MCF 10A (cell line): ENCODE measurements at regions not wholly inside any gene's neighbourhood (a gene's known extent, or its start where the extent isn't known, plus 50 kb on each side); places are given as distances from the start of the nearest gene placed in this dataset.

ENCODE experiments used
- BruUV-seq: library from RNA; stranded (reverse); fragments of 400-500 nt; replicated peaks from 2 replicates; lab custom pipeline; 2021; lab: Mats Ljungman, UMichigan
- CTCF ChIA-PET: fragments of 300-600 bp; sonication (Branson Sonifier 250); formaldehyde crosslinking; extraction: SDS; loops from one replicate; lab custom pipeline; 2021; ENCODE audit warnings: antibody characterized with exemption, inconsistent platforms; lab: Yijun Ruan, JAX
- POLR2A ChIA-PET: fragments of 300-600, 350-650 bp; sonication (Branson Sonifier 250); formaldehyde crosslinking; extraction: SDS; loops from one replicate; lab custom pipeline; 2020; ENCODE audit warnings: antibody characterized with exemption, inconsistent platforms; lab: Yijun Ruan, JAX
- DNase-seq: peaks from one replicate; pipeline ENCODE4 v3.0.0-alpha.2; 2018; ENCODE audit not compliant: unreplicated experiment
- H3K27ac Mint-ChIP-seq: one replicate; pipeline ENCODE4 v1.8.0; 2022; ENCODE audit warnings: mild to moderate bottlenecking, low read depth, mixed read lengths; ENCODE audit not compliant: unreplicated experiment
- H3K27me3 Mint-ChIP-seq: one replicate; pipeline ENCODE4 v1.8.0; 2022; ENCODE audit warnings: mixed read lengths; ENCODE audit not compliant: insufficient read depth, unreplicated experiment
- H3K36me3 Mint-ChIP-seq: one replicate; pipeline ENCODE4 v1.8.0; 2022; ENCODE audit warnings: mild to moderate bottlenecking, moderate library complexity, mixed read lengths; ENCODE audit not compliant: insufficient read depth, unreplicated experiment
- H3K4me1 Mint-ChIP-seq: one replicate; pipeline ENCODE4 v1.8.0; 2022; ENCODE audit warnings: mixed read lengths; ENCODE audit not compliant: insufficient read depth, unreplicated experiment
- H3K4me3 Mint-ChIP-seq: one replicate; pipeline ENCODE4 v1.8.0; 2022; ENCODE audit warnings: mild to moderate bottlenecking, moderate library complexity, mixed read lengths; ENCODE audit not compliant: unreplicated experiment
- H3K9me3 Mint-ChIP-seq: one replicate; pipeline ENCODE4 v1.8.0; 2022; ENCODE audit warnings: mixed read lengths; ENCODE audit not compliant: unreplicated experiment
- intact Hi-C: fragments of 100-400 bp; cut with micrococcal nuclease; formaldehyde crosslinking; loops from 2 replicates; pipeline ENCODE4 v1.14.1; 2022
- TF ChIP-seq, protein P1 (sequence below): fragments of 200-600 bp; IDR thresholded peaks from one replicate; pipeline ENCODE4 v1.8.0; 2022; ENCODE audit warnings: antibody characterized with exemption, mild to moderate bottlenecking; ENCODE audit not compliant: unreplicated experiment

DNA sequence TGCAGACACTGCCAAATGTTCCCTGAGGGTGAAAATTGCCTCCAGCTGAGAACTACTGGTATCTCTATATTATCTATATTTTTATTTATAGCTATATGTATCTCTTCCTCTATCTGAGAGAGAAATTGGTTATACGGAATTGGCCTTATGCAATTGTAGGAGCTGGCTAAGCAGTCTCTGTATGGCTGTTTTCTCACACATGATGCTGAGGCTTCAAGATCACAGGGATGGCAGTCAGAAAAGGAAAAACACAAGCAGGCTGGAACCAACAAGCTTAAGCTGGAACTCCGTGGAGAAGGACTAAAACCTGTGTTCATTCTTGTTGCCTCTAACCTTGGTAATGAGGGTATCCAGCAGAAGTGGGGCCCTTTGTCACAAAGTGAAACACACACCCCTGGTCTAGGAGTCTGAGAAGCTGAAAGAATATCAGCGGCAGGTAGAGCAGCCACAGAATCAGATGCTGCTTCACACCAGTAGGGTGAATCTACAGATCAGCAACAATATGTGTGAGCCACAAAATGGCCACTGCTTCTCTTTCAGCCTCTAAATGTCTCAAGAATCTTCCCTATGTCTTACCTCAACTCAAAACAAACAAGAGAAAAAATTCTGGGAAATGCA is 166.5 kb upstream of the PPP1R2C start:
- no peak for DNase-seq
- H3K27me3 Mint-ChIP-seq: peaks cover 49% of the 10 kb centered on the region
- H3K36me3 Mint-ChIP-seq: peaks cover 7% of the 10 kb centered on the region
- no peak overlapping the region for H3K27ac Mint-ChIP-seq
- H3K4me1 Mint-ChIP-seq: peaks cover 9% of the 10 kb centered on the region
- H3K4me3 Mint-ChIP-seq: no peak overlapping the region
- CTCF ChIA-PET: interaction anchor here (0.5 to 0.6 kb wide), 3 partner anchors 209 to 1097 kb away, joined by 3 to 5 read pairs (median 3); no protein-coding TSS in a partner anchor
- TF ChIP-seq, protein P1, sequence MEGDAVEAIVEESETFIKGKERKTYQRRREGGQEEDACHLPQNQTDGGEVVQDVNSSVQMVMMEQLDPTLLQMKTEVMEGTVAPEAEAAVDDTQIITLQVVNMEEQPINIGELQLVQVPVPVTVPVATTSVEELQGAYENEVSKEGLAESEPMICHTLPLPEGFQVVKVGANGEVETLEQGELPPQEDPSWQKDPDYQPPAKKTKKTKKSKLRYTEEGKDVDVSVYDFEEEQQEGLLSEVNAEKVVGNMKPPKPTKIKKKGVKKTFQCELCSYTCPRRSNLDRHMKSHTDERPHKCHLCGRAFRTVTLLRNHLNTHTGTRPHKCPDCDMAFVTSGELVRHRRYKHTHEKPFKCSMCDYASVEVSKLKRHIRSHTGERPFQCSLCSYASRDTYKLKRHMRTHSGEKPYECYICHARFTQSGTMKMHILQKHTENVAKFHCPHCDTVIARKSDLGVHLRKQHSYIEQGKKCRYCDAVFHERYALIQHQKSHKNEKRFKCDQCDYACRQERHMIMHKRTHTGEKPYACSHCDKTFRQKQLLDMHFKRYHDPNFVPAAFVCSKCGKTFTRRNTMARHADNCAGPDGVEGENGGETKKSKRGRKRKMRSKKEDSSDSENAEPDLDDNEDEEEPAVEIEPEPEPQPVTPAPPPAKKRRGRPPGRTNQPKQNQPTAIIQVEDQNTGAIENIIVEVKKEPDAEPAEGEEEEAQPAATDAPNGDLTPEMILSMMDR: no peak
- H3K9me3 Mint-ChIP-seq: no peaks in the 10 kb centered on the region
- POLR2A ChIA-PET: no interaction called here
- intact Hi-C loops: no loop called here
- BruUV-seq: no TSS peak

- POLR2A ChIA-PET: no interaction called here
- TF ChIP-seq, protein P1: no peak
- no peak overlapping the region for H3K27ac Mint-ChIP-seq
- peaks cover 9% of the 10 kb centered on the region for H3K4me1 Mint-ChIP-seq
- DNase-seq: no peak
- no peaks in the 10 kb centered on the region for H3K9me3 Mint-ChIP-seq
- CTCF ChIA-PET: no interaction called here
- no TSS peak for BruUV-seq
- no peak overlapping the region for H3K4me3 Mint-ChIP-seq
- H3K27me3 Mint-ChIP-seq: peaks cover 45% of the 10 kb centered on the region
- H3K36me3 Mint-ChIP-seq: peaks cover 7% of the 10 kb centered on the region
- intact Hi-C loops: no loop called here
Observed at GRCh38 chrX:42946544-42947194, 168.7 kb upstream of the PPP1R2C start.

GRCh38 chrX:42948723-42949657 is 171.0 kb upstream of the PPP1R2C start:
- Mint-ChIP-seq H3K27me3 (peaks cover 62% of the 10 kb centered on the region), H3K9me3 (no peaks in the 10 kb centered on the region), H3K27ac (no peak overlapping the region), H3K36me3 (peaks cover 7% of the 10 kb centered on the region), H3K4me1 (peaks cover under 1% of the 10 kb centered on the region), H3K4me3 (no peak overlapping the region)
- BruUV-seq: no TSS peak
- TF ChIP-seq, protein P1: no peak
- POLR2A ChIA-PET: interaction anchor here (0.7 kb wide), 3 partner anchors 28 to 289 kb away, joined by 3 to 4 read pairs (median 3); no protein-coding TSS in a partner anchor
- DNase-seq: peak; percentile 43
- CTCF ChIA-PET: interaction anchor here (0.6 kb wide), 1 partner anchor 956 kb away, joined by 3 read pairs; no protein-coding TSS in a partner anchor
- intact Hi-C loops: no loop called here

GRCh38 chrX:42951747-42952146 is 173.8 kb upstream of the PPP1R2C start:
- Mint-ChIP-seq H3K4me1 (no peaks in the 10 kb centered on the region), H3K27me3 (peaks cover 45% of the 10 kb centered on the region), H3K4me3 (no peak overlapping the region), H3K9me3 (no peaks in the 10 kb centered on the region), H3K27ac (no peak overlapping the region), H3K36me3 (peaks cover 7% of the 10 kb centered on the region)
- intact Hi-C loops: no loop called here
- TF ChIP-seq, protein P1: no peak
- DNase-seq: no peak
- POLR2A ChIA-PET: no interaction called here
- BruUV-seq: no TSS peak
- CTCF ChIA-PET: no interaction called here
